ENCODE measurements at regions not wholly inside any gene's neighbourhood (a gene's known extent, or its start where the extent isn't known, plus 50 kb on each side); places are given as distances from the start of the nearest gene placed in this dataset.

- TF ChIP-seq TAF1 (IDR thresholded peaks at IDR 0.05; ENCODE audit: borderline replicate concordance, low read depth, low read length) (no peak), POLR2A (IDR thresholded peaks at IDR 0.05; ENCODE audit: low read depth, low read length) (no peak), POLR2AphosphoS5 (IDR thresholded peaks at IDR 0.05; ENCODE audit: low read depth, low read length) (no peak)
Observed at GRCh38 chr15:47289656-47290055, 427.6 kb upstream of the SEMA6D start.

Measured in GM12892 (cell line).